ENCODE measurements at regions not wholly inside any gene's neighbourhood (a gene's known extent, or its start where the extent isn't known, plus 50 kb on each side); places are given as distances from the start of the nearest gene placed in this dataset.
A peak's percentile ranks its signal among the peaks of the same experiment; 100 is the strongest.

GRCh38 chr5:63878788-63879187 lies 83.5 kb downstream of the HTR1A start:
- no peak overlapping the region for H4K8ac ChIP-seq (ENCODE audit: extremely low read depth, insufficient read depth, low read length)
- H2BK20ac ChIP-seq (ENCODE audit: low read length): no peak overlapping the region
- H4K91ac ChIP-seq (replicated peaks; ENCODE audit: insufficient read length, low read length): no peak overlapping the region
- H2BK15ac ChIP-seq (ENCODE audit: low read length): no peak overlapping the region
- no peak overlapping the region for H3K4me3 ChIP-seq (ENCODE audit: extremely low read depth in 1 of 4, insufficient read depth in 2 of 4, low read depth in 3 of 4, low read length in 4 of 4)
- no peaks in the 10 kb centered on the region for H3K4me1 ChIP-seq (replicated peaks in 1 of 4; ENCODE audit: control insufficient read depth in 3 of 4, insufficient read depth in 4 of 4, low read length in 3 of 4)
- POLR2A ChIA-PET (ENCODE audit: partially characterized antibody): no interaction called here
- no peaks in the 10 kb centered on the region for H3K79me1 ChIP-seq (ENCODE audit: low read depth, low read length)
- no peak overlapping the region; the same call in 1 of the 2 replicates for H2BK12ac ChIP-seq (ENCODE audit: low read depth, low read length)
- H4K20me1 ChIP-seq (replicated peaks in 1 of 2; ENCODE audit: control insufficient read depth in 1 of 2, insufficient read depth in 2 of 2, low read length in 2 of 2): no peaks in the 10 kb centered on the region
- H3K14ac ChIP-seq (ENCODE audit: insufficient read length): no peak overlapping the region
- H3K36me3 ChIP-seq (ENCODE audit: control insufficient read depth in 2 of 4, insufficient read depth in 4 of 4, low read length in 3 of 4): no peaks in the 10 kb centered on the region
- no peak overlapping the region for H3K23ac ChIP-seq (ENCODE audit: insufficient read length)
- H3K9me3 ChIP-seq (ENCODE audit: insufficient read depth in 2 of 2, low read depth in 1 of 2, low read length in 1 of 2): no peaks in the 10 kb centered on the region
- DNase-seq (ENCODE audit: low read depth in 1 of 2, low spot score in 2 of 2) (peak in 1 of 2 experiments; percentile 5), FAIRE-seq (no peak)
- H3K27ac ChIP-seq (ENCODE audit: low read depth, low read length): no peak overlapping the region
- H3K79me2 ChIP-seq (ENCODE audit: control insufficient read depth in 1 of 2, insufficient read depth in 2 of 2, low read length in 2 of 2): no peaks in the 10 kb centered on the region
- H3K23me2 ChIP-seq (ENCODE audit: low read depth, low read length): no peaks in the 10 kb centered on the region
- no peak overlapping the region for H3K9ac ChIP-seq (replicated peaks in 1 of 4; ENCODE audit: extremely low read depth in 1 of 4, low read depth in 3 of 4, low read length in 3 of 4)
- no peak overlapping the region for H2BK120ac ChIP-seq (replicated peaks; ENCODE audit: low read depth, low read length)
- H3K27me3 ChIP-seq (replicated peaks in 1 of 4; ENCODE audit: control insufficient read depth in 3 of 4, extremely low read depth in 1 of 4, insufficient read depth in 3 of 4, low read length in 3 of 4): no peaks in the 10 kb centered on the region
- 78% methylated on average over 1 of the region's 1 CpG; no CpG with 5 or more reads in 1 of the 2 experiments for WGBS, 2 experiments (ENCODE audit: extremely low coverage in 1 of 2, insufficient coverage in 1 of 2, insufficient read length in 1 of 2, insufficient replicate concordance in 2 of 2, low coverage in 1 of 2, low lambda C conversion rate in 2 of 2, missing lambda C conversion rate in 1 of 2)
- no peak overlapping the region for H4K5ac ChIP-seq (ENCODE audit: insufficient read length, low read depth, low read length)
- no peak overlapping the region for H3K4me2 ChIP-seq (ENCODE audit: insufficient read depth in 1 of 2, low read depth in 2 of 2, low read length in 2 of 2)
- H2BK5ac ChIP-seq (ENCODE audit: low read depth, low read length): no peak overlapping the region
- CTCF ChIA-PET (ENCODE audit: partially characterized antibody): interaction anchor here (0.7 to 1.6 kb wide), 2 partner anchors 10 to 17 kb away, joined by 3 to 5 read pairs; no protein-coding TSS in a partner anchor
- H3K18ac ChIP-seq (ENCODE audit: extremely low read depth, low read length): no peak overlapping the region
- no peak overlapping the region for H3K4ac ChIP-seq (replicated peaks; ENCODE audit: insufficient read length, low read depth, low read length)
- peak overlapping the region; percentile 76 for H2AFZ ChIP-seq (ENCODE audit: low read length)
- 0 out of 2 replicates have a peak overlapping the region, but pooled peaks have one; percentile 41 for H2AK5ac ChIP-seq (ENCODE audit: low read depth, low read length)
- no peak overlapping the region for H3K56ac ChIP-seq (replicated peaks; ENCODE audit: insufficient read length, low read depth, low read length)
- TF ChIP-seq CTCF (IDR thresholded peaks at IDR 0.05; ENCODE audit: control extremely low read depth in 1 of 3, insufficient read depth in 1 of 3, low read depth in 1 of 3, low read length in 3 of 3): peak in 2 of 3 experiments; percentile 14 to 22; a peak in 2 of 4 replicates
- TF ChIP-seq MAFK (IDR thresholded peaks at IDR 0.05; ENCODE audit: low read depth, low read length): no peak

Measured in H1 (cell line).